Gastrocnemius medialis (tissue), 4 donors: ENCODE measurements at regions not wholly inside any gene's neighbourhood (a gene's known extent, or its start where the extent isn't known, plus 50 kb on each side); places are given as distances from the start of the nearest gene placed in this dataset.

Source experiments
- ATAC-seq, 2 donors: fragments of 150-250 bp; one replicate each; pipeline ENCODE4 v1.9.1; 2016
- DNase-seq, 2 donors: peaks; one replicate each; pipeline ENCODE4 v3.0.0-alpha.2; 2019
- H3K27ac ChIP-seq, 4 donors: fragments of 200-600 bp; sonication (generic); 1 replicate in 1 of 4; 2 replicates in 3 of 4; pipeline ENCODE4 v1.5.1; 2016 to 2018; ENCODE audit warnings: mild to moderate bottlenecking in 2 of 4, moderate library complexity in 1 of 4
- H3K27me3 ChIP-seq, 3 donors: fragments of 200-600 bp; sonication (generic) in 2 of 3; 1 replicate in 1 of 3; 2 replicates in 2 of 3; pipeline versions ENCODE4 v1.5.1 to v1.6.0; 2016 to 2019; ENCODE audit warnings: mild to moderate bottlenecking in 1 of 3, moderate library complexity in 1 of 3
- H3K36me3 ChIP-seq, 2 donors: fragments of 200-600 bp; sonication (generic) in 1 of 2; one replicate each; pipeline ENCODE4 v1.5.1; 2017 to 2018
- H3K4me1 ChIP-seq, 2 donors: fragments of 200-600 bp; sonication (generic) in 1 of 2; one replicate each; pipeline ENCODE4 v1.5.1; 2016 to 2017; ENCODE audit warnings: mild to moderate bottlenecking in 2 of 2
- H3K4me3 ChIP-seq, 4 donors: fragments of 200-600 bp; sonication (generic) in 3 of 4; 1 replicate in 1 of 4; 2 replicates in 3 of 4; pipeline ENCODE4 v1.5.1; 2016 to 2019; ENCODE audit warnings: mild to moderate bottlenecking in 2 of 4
- H3K9me3 ChIP-seq, 3 donors: fragments of 200-600 bp; sonication (generic) in 2 of 3; 1 replicate in 1 of 3; 2 replicates in 2 of 3; pipeline ENCODE4 v1.5.1; 2016 to 2019
- POLR2A ChIP-seq, 2 donors: fragments of 450-650 bp; IDR thresholded peaks; one replicate each; pipeline ENCODE4 v1.6.1; 2017; ENCODE audit warnings: antibody characterized with exemption in 2 of 2, mild to moderate bottlenecking in 2 of 2, moderate library complexity in 2 of 2
- in situ Hi-C, 4 donors: fragments of 200-750 bp; cut with MboI; loops; one replicate each; pipeline versions ENCODE4 v1.15.0 to v1.8.0; 2017; ENCODE audit warnings: low sequenced_read_pairs in 4 of 4
- intact Hi-C: fragments of 100-400 bp; cut with DNase I; formaldehyde crosslinking; loops from one replicate; pipeline ENCODE4 v1.15.1; 2023; ENCODE audit warnings: low total_unique reads
- TF ChIP-seq, protein P1 (sequence below), 5 experiments: fragments of 450-650 bp in 3 of 5; fragments of 200-600 bp in 2 of 5; sonication (generic) in 2 of 5; IDR thresholded peaks in 4 of 5; conservative IDR thresholded peaks in 1 of 5; 1 replicate in 4 of 5; 2 replicates in 1 of 5; pipeline ENCODE4 v1.5.1; 2016 to 2019; ENCODE audit warnings: antibody characterized with exemption in 5 of 5, mild to moderate bottlenecking in 3 of 5, moderate library complexity in 3 of 5

DNA sequence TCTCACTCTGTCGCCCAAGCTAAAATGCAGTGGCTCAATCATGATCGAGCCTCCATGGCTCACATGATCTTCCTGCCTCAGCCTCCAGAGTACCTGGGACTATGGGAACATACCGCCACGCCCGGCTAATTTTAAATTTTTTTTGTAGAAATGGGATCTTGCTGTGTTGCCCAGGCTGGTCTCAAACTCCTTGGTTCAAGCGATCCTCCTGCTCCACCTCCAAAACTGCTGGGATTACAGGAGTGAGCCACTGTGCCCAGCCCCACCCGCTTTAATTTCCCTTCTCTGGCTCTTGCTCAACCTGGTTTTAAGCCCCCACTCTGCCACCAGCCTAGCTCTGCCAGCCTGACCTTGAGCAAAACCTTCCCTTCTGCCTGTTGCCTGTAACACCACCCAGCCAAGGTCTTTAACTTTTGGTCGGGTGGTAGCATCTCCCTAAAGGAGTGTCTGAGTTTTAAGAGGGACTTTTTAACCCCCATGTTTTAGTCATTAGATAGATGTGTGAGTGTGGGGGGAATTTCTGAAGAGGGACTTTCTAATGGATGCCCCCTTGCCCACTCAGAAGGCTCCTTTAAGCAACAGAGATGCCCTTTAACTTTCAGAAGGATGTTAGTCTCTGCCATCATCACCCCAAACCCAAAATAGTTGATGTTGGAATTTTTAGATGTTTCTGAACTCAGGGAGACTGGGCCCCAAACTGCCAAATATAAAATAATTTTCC, 71.8 kb upstream of the FOXP4 start:
- Histone ChIP-seq H3K36me3 (no peaks in the 10 kb centered on the region), H3K4me1 (no peaks in the 10 kb centered on the region), H3K9me3 (no peaks in the 10 kb centered on the region), H3K4me3 (no peak overlapping the region), H3K27me3 (peaks cover 18 to 21% (median 20%) of the 10 kb centered on the region in 3 donors), H3K27ac (no peak overlapping the region)
- intact Hi-C loops (no loop called here), in situ Hi-C loops (no loop called here)
- no peak for ATAC-seq
- no peak for DNase-seq
- TF ChIP-seq, protein P1, sequence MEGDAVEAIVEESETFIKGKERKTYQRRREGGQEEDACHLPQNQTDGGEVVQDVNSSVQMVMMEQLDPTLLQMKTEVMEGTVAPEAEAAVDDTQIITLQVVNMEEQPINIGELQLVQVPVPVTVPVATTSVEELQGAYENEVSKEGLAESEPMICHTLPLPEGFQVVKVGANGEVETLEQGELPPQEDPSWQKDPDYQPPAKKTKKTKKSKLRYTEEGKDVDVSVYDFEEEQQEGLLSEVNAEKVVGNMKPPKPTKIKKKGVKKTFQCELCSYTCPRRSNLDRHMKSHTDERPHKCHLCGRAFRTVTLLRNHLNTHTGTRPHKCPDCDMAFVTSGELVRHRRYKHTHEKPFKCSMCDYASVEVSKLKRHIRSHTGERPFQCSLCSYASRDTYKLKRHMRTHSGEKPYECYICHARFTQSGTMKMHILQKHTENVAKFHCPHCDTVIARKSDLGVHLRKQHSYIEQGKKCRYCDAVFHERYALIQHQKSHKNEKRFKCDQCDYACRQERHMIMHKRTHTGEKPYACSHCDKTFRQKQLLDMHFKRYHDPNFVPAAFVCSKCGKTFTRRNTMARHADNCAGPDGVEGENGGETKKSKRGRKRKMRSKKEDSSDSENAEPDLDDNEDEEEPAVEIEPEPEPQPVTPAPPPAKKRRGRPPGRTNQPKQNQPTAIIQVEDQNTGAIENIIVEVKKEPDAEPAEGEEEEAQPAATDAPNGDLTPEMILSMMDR (IDR thresholded peaks at IDR 0.05 in 4 of 5, conservative IDR thresholded peaks at IDR 0.05 in 1 of 5): no peak
- TF ChIP-seq POLR2A (IDR thresholded peaks at IDR 0.05): no peak

DNA sequence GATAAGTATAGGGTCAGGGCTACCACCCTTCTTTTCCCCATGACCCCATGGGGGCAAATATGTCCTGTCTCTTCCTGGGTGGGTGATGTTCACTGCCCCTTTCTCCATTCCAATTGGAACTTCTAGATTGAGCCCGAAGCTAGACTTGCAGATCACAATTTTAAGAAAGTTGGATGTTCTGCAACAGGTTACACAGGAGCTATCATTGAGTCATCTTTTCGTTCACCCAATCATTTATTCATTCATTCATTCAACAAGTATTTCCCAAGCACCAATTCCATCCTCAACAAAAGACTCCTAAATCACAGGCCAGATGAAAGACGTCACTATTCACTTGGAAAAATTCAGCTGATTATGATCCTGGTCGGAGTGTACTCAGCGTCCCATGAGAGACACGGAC, 71.0 kb upstream of the FOXP4 start:
- H3K4me3 ChIP-seq: no peak overlapping the region
- DNase-seq (no peak), ATAC-seq (no peak)
- TF ChIP-seq, protein P1 (IDR thresholded peaks at IDR 0.05 in 4 of 5, conservative IDR thresholded peaks at IDR 0.05 in 1 of 5): no peak
- TF ChIP-seq POLR2A (IDR thresholded peaks at IDR 0.05): no peak
- no peaks in the 10 kb centered on the region for H3K9me3 ChIP-seq
- H3K4me1 ChIP-seq: no peaks in the 10 kb centered on the region
- peaks cover 10 to 14% (median 12%) of the 10 kb centered on the region in 3 donors for H3K27me3 ChIP-seq
- H3K36me3 ChIP-seq: no peaks in the 10 kb centered on the region
- in situ Hi-C loops: no loop called here
- H3K27ac ChIP-seq: no peak overlapping the region
- intact Hi-C loops: no loop called here

DNA sequence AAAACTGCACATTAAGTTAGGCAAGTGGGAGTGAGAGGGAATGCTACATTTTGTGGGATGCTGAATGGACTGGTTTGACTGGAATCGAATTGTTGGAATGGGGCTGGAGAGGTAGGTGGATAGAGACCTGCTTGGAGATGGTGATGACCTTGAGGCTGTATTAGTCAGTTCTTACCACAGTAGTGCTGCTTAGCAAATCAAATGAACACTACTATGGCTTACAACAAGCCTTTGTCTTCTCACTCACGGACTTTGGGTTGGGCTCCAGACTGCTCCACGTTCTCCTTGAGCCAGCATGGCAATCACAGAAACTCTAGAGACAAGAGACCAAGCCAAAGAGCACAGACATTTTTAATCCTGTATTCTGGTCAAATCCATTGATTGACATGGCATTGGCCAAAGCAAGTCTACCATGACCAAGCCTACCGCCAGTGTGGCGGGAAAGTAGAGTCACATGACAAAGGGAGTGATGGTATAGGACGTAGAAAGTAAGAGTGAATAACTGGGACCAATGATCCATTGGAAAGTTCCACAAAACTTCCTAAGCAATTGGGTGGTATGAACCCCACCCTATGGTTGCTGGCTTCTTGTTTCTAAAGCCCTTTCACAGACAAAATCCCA, 70.3 kb upstream of the FOXP4 start:
- DNase-seq (no peak), ATAC-seq (no peak)
- in situ Hi-C loops (no loop called here), intact Hi-C loops (no loop called here)
- peaks cover 4 to 7% (median 6%) of the 10 kb centered on the region in 3 donors for H3K27me3 ChIP-seq
- H3K9me3 ChIP-seq: no peaks in the 10 kb centered on the region
- H3K4me3 ChIP-seq: no peak overlapping the region
- TF ChIP-seq, protein P1 (IDR thresholded peaks at IDR 0.05 in 4 of 5, conservative IDR thresholded peaks at IDR 0.05 in 1 of 5): no peak
- no peak for TF ChIP-seq POLR2A (IDR thresholded peaks at IDR 0.05)
- no peak overlapping the region for H3K27ac ChIP-seq
- no peaks in the 10 kb centered on the region for H3K36me3 ChIP-seq
- no peaks in the 10 kb centered on the region for H3K4me1 ChIP-seq

DNA sequence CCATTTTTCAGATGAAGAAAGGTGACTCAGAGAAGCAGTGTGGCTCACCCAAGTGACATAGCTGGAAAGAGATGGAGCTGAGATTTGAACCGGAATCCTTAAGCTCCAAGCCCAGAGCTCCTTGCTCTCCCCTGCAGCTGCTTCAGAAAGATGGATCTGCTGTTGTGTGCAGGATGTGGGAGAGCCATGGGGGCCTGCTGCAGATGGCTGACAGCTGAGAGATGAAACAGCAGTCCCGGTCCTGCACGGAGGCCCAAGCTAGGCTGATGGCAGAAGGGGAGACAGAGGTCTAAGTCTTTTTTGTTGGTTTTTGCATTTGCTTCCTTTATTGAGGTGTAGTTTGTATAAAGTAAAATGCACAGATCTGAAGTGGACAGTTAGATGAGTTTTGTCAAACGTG, 69.8 kb upstream of the FOXP4 start:
- no peak for DNase-seq
- Histone ChIP-seq H3K27ac (no peak overlapping the region), H3K36me3 (no peaks in the 10 kb centered on the region), H3K9me3 (no peaks in the 10 kb centered on the region), H3K4me3 (no peak overlapping the region), H3K27me3 (peaks cover 0 to 2% (median under 1%) of the 10 kb centered on the region in 3 donors), H3K4me1 (no peaks in the 10 kb centered on the region)
- no peak for ATAC-seq
- intact Hi-C loops: no loop called here
- in situ Hi-C loops: no loop called here
- TF ChIP-seq, protein P1 (IDR thresholded peaks at IDR 0.05 in 4 of 5, conservative IDR thresholded peaks at IDR 0.05 in 1 of 5): no peak
- TF ChIP-seq POLR2A (IDR thresholded peaks at IDR 0.05): no peak
